Left lung (tissue), 4 donors: ENCODE measurements at regions not wholly inside any gene's neighbourhood (a gene's known extent, or its start where the extent isn't known, plus 50 kb on each side); places are given as distances from the start of the nearest gene placed in this dataset.
A peak's percentile ranks its signal among the peaks of the same experiment; 100 is the strongest.

ENCODE experiments used
- ATAC-seq: fragments of 200-7000 bp; cut with Tn5 transposase; one replicate; pipeline ENCODE4 v1.9.1; 2020; ENCODE audit warnings: moderate library complexity
- DNase-seq, 4 donors: peaks; one replicate each; pipeline ENCODE4 v3.0.0-alpha.2; 2013 to 2020
- H3K27ac ChIP-seq, 2 donors: fragments of 200-600 bp; sonication (generic) in 1 of 2; one replicate each; pipeline versions ENCODE4 v1.5.0 to v1.8.0; 2020 to 2021
- H3K27me3 ChIP-seq, 2 donors: fragments of 200-600 bp; sonication (generic) in 1 of 2; one replicate each; pipeline versions ENCODE4 v1.5.0 to v1.8.0; 2020 to 2021
- H3K36me3 ChIP-seq, 2 donors: fragments of 200-600 bp; sonication (generic) in 1 of 2; one replicate each; pipeline versions ENCODE4 v1.5.0 to v1.8.0; 2020 to 2021
- H3K4me1 ChIP-seq, 2 donors: fragments of 200-600 bp; one replicate each; pipeline ENCODE4 v1.8.0; 2021
- H3K4me3 ChIP-seq, 2 donors: fragments of 200-600 bp; sonication (generic) in 1 of 2; one replicate each; pipeline versions ENCODE4 v1.5.0 to v1.8.0; 2020 to 2021; ENCODE audit warnings: mild to moderate bottlenecking in 1 of 2
- H3K9me3 ChIP-seq, 2 donors: fragments of 200-600 bp; sonication (generic) in 1 of 2; one replicate each; pipeline versions ENCODE4 v1.5.0 to v1.8.0; 2020 to 2021
- CTCF ChIP-seq, 2 donors: fragments of 200-600 bp; sonication (generic) in 1 of 2; IDR thresholded peaks; one replicate each; pipeline versions ENCODE4 v1.5.0 to v1.8.0; 2021; ENCODE audit warnings: antibody characterized with exemption in 2 of 2
- intact Hi-C, 2 donors: fragments of 100-400 bp; cut with DNase I; formaldehyde crosslinking; loops; one replicate each; pipeline versions ENCODE4 v1.11.2 to v1.14.2; 2022
- donor health status: DM: no; HTN: yes; CAD: no.
- donor health status: DM: no; HTN: no; CAD: no.

- Histone ChIP-seq H3K4me1 (peaks cover 0 to 24% of the 10 kb centered on the region in 2 donors), H3K36me3 (no peaks in the 10 kb centered on the region), H3K27me3 (no peaks in the 10 kb centered on the region), H3K27ac (no peak overlapping the region), H3K9me3 (no peaks in the 10 kb centered on the region), H3K4me3 (no peak overlapping the region)
- intact Hi-C loops = no loop called here
- DNase-seq (no peak), ATAC-seq (no peak)
- no peak for TF ChIP-seq CTCF (IDR thresholded peaks at IDR 0.05)
These were observed 165.4 kb downstream of the SEC14L1 start for GRCh38 chr17:77306048-77306789.

- Histone ChIP-seq H3K27ac (no peak overlapping the region), H3K36me3 (no peaks in the 10 kb centered on the region), H3K9me3 (no peaks in the 10 kb centered on the region), H3K4me1 (peaks cover 0 to 24% of the 10 kb centered on the region in 2 donors), H3K4me3 (no peak overlapping the region), H3K27me3 (no peaks in the 10 kb centered on the region)
- intact Hi-C loops = no loop called here
- TF ChIP-seq CTCF (IDR thresholded peaks at IDR 0.05) = no peak
- ATAC-seq = no peak
- no peak for DNase-seq
These were observed 166.2 kb downstream of the SEC14L1 start for GRCh38 chr17:77306790-77307478.

GRCh38 chr17:77307479-77308198, 166.9 kb downstream of the SEC14L1 start:
- intact Hi-C loops = no loop called here
- ATAC-seq = no peak
- DNase-seq = no peak
- H3K9me3 ChIP-seq = no peaks in the 10 kb centered on the region
- no peak for TF ChIP-seq CTCF (IDR thresholded peaks at IDR 0.05)
- H3K4me3 ChIP-seq = no peak overlapping the region
- H3K27ac ChIP-seq = no peak overlapping the region
- no peaks in the 10 kb centered on the region for H3K27me3 ChIP-seq
- H3K4me1 ChIP-seq = peaks cover 0 to 24% of the 10 kb centered on the region in 2 donors
- no peaks in the 10 kb centered on the region for H3K36me3 ChIP-seq

- no peak overlapping the region for H3K4me3 ChIP-seq
- H3K9me3 ChIP-seq = no peaks in the 10 kb centered on the region
- DNase-seq (peak in 1 of 4 donors; percentile 73), ATAC-seq (peak; percentile 79)
- TF ChIP-seq CTCF (IDR thresholded peaks at IDR 0.05) = no peak
- H3K27me3 ChIP-seq = no peaks in the 10 kb centered on the region
- H3K4me1 ChIP-seq = peaks cover 0 to 24% of the 10 kb centered on the region in 2 donors
- peak overlapping the region; percentile 41 to 48 for H3K27ac ChIP-seq
- intact Hi-C loops = no loop called here
- no peaks in the 10 kb centered on the region for H3K36me3 ChIP-seq
These were observed 168.3 kb downstream of the SEC14L1 start for GRCh38 chr17:77308861-77309726.
